Stimulated activated CD4-positive, alpha-beta T cell treated with anti-CD3 and anti-CD28 coated beads, Interleukin-4, amount 100 ng/mL, for 48 hours (primary cell): ENCODE measurements at regions not wholly inside any gene's neighbourhood (a gene's known extent, or its start where the extent isn't known, plus 50 kb on each side); places are given as distances from the start of the nearest gene placed in this dataset.
"Not testable (repeated sequence)": the region's sequence is repeated elsewhere in the genome, so short reads cannot be mapped to it uniquely, and the experiment has no call there.

Source experiments
- DNase-seq, 2 donors: peaks; one replicate each; pipeline ENCODE4 v3.0.0-alpha.2; 2020; ENCODE audit warnings: low read depth in 2 of 2

DNA sequence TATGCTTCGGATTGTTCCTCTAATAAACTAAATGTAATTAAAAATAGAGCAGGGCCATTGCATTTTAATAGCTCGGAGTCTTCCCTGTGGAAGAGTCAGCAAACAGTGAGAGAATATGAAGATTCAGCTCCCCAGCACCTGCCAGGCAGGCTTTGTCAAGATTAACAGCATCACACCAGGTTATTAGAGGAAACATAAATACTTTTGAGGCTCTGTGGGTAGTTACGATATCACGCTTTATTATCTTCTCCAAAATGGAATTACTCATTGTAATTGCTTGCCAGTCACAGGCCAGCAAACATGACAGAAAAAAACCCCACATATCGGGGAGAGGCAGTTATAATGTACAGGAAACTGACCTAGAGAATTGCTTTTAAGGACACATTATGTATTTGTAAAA, 303.9 kb downstream of the CPS1 start:
- DNase-seq, result no peak

GRCh38 chr2:210861038-210861665, 304.8 kb downstream of the CPS1 start:
- no peak for DNase-seq

GRCh38 chr2:210862283-210863065, 306.1 kb downstream of the CPS1 start:
- no peak for DNase-seq

GRCh38 chr2:210863283-210863682, 306.9 kb downstream of the CPS1 start:
- no peak for DNase-seq

DNA sequence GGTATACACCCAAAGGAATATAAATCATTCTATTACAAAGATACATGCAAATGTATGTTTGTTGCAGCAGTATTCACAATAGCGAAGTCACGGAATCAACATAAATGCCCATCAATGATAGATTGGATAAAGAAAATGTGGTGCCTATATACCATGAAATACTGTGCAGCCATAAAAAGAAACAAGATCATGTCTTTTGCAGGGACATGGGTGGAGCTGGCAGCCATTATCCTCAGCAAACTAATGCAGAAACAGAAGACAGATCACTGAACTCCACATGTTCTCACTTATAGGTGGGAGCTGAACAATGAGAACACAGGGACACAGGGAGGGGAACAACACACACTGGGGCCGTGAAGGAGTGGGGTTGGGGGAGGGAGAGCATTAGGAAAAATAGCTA, 315.2 kb downstream of the CPS1 start:
- DNase-seq, result not testable (repeated sequence)

- no peak for DNase-seq
Observed at GRCh38 chr2:210873631-210874030, 317.2 kb downstream of the CPS1 start.

- DNase-seq, result no peak
Observed at GRCh38 chr2:210884227-210884626, 327.8 kb downstream of the CPS1 start.

GRCh38 chr2:210888035-210888434, 331.6 kb downstream of the CPS1 start:
- no peak for DNase-seq

GRCh38 chr2:210895132-210895531, 338.7 kb downstream of the CPS1 start:
- no peak for DNase-seq

GRCh38 chr2:210899131-210899530, 342.7 kb downstream of the CPS1 start:
- no peak for DNase-seq

DNA sequence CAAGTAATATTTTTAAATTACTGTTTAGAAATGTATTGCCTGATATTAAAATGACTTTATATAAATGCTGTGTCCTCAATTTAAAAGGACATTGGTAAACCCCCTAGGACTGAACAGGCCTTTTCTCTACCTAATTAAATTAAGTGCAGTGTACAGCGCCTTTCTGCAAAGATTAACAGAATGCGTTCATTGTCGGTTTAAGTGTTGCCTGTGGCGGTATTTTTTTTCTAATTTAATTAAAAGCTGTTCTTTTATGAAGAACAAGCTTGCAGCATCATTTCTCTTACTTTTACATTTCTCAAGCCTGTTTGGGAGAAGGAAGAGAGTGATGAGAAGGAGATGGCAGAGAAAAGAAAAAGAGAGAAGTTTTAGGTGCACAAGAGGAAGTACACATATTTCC, 344.9 kb downstream of the CPS1 start:
- no peak for DNase-seq

DNA sequence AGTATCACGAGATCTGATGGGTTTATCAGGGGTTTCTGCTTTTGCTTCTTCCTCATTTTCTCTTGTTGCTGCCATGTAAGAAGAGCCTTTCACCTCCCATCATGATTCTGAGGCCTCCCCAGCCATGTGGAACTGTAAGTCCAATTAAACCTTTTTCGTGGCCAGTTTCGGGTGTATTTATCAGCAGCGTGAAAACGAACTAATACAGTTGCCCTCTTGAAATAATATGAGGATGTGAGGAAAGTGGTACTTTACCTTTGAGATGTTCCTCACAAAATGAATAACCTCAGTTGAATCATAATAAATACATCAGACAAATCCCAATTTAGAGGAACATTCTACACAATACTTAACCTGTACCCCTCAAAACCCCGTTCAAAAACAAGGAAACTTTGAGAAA, 356.4 kb downstream of the CPS1 start:
- DNase-seq, result no peak

- DNase-seq, result no peak
Observed at GRCh38 chr2:210913461-210913860, 357.1 kb downstream of the CPS1 start.

GRCh38 chr2:210915912-210916311, 359.5 kb downstream of the CPS1 start:
- DNase-seq, result no peak

DNA sequence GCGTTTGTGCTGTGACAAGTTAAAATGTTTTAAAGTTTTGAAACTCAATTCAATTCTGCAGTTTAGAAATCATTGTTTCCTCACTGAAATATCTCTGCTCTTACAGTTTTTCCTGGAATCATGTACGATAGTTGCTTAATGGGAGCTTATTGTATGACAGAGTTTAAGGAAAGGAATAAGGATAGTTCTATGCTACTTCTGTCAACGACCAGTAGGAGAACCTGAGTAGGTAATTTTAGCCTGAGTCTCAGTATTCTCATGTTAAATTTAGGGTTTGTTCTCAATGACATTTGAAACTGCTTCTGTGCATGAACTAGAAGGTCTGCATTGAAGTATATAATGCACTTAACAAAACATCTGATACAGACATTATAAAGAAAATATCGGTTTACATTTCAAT, 361.1 kb downstream of the CPS1 start:
- no peak for DNase-seq

GRCh38 chr2:210919128-210919527, 362.7 kb downstream of the CPS1 start:
- DNase-seq, result no peak

DNA sequence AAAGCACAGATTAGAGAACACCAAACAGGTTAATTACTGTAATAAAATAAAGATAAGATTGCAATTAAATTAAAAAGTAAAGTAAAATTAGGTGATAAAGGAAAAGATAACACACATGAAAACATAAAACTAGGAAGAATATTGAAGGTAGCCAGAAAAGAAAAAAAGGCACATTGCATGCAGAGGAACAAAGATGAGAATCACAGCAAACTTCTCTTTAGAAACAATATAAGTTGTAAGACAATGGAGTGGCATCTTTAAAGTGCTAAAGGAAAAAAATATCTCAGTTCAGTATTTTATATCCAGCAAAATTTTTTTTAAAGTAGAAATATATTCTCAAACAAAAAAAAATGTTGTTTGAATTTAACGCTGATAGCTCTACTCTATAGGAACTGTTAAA, 366.0 kb downstream of the CPS1 start:
- no peak for DNase-seq

- DNase-seq, result no peak
Observed at GRCh38 chr2:210928714-210929113, 372.3 kb downstream of the CPS1 start.

- DNase-seq, result no peak
Observed at GRCh38 chr2:210938228-210938627, 381.8 kb downstream of the CPS1 start.

DNA sequence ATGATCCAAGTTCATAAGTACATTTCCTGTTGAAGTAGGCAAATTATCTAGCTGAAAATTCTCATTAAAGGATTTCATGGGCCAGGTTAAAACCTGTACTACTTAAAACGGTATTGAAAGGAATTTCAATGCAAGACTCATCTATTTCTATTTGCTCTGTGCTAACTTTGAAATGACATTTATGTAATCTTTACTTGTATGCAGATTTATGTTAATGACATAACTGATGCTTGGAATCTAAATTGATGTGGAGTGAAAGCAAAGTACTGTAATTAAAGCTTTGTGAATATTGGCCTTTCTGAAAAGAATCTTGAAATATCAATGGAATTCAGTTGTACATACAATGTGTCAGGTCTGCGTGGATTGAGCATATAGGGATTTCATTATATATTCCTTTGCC, 390.0 kb downstream of the CPS1 start:
- DNase-seq, result no peak

DNA sequence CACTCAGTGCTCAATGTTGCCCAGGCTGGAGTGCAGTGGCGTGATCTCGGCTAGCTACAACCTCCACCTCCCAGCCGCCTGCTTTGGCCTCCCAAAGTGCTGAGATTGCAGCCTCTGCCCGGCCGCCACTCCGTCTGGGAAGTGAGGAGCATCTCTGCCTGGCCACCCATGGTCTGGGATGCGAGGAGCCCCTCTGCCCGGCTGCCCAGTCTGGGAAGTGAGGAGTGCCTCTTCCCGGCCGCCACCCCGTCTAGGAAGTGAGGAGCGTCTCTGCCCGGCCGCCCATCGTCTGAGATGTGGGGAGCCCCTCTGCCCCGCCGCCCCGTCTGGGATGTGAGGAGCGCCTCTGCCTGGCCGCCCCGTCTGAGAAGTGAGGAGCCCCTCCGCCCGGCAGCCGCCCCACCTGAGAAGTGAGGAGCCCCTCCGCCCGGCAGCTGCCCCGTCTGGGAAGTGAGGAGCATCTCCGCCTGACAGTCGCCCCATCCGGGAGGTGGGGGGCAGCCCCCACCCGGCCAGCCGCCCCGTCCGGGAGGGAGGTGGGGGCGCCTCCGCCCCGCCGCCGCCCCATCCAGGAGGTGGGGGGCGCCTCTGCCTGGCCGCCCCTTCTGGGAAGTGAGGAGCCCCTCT, 394.1 kb downstream of the CPS1 start:
- not testable (repeated sequence) for DNase-seq

GRCh38 chr2:210954386-210954907, 398.0 kb downstream of the CPS1 start:
- DNase-seq, result no peak

DNA sequence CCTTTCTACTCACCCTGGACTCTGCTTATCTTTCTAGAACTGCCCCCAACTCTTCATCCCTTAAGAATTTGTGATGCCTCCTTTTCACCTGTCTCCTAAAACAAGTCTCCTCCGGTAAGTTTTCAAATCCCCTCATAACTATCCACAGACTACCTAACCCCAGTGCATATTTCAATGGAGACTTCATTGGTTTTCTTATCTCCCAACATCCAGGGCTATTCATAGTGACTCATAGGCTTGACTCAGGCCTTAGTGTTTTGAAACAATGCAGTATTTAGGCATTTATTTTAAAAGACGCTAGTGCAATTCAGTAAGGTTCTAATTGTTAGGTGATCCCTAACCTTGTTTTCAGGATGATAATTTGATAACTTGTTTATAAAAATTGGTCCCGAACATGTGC, 399.2 kb downstream of the CPS1 start:
- no peak for DNase-seq
